ENCODE measurements at regions not wholly inside any gene's neighbourhood (a gene's known extent, or its start where the extent isn't known, plus 50 kb on each side); places are given as distances from the start of the nearest gene placed in this dataset.

- Histone ChIP-seq H3K4me3 (replicated peaks in 1 of 3; ENCODE audit: insufficient read depth in 1 of 3, low read depth in 1 of 3, low read length in 3 of 3) (no peak overlapping the region), H3K9me1 (replicated peaks; ENCODE audit: control insufficient read depth, extremely low read depth, insufficient read depth, low read length) (no peaks in the 10 kb centered on the region), H3K4me2 (ENCODE audit: insufficient read depth, low read length) (no peak overlapping the region), H3K27me3 (ENCODE audit: control insufficient read depth in 2 of 2, insufficient read depth in 2 of 2, low read length in 2 of 2) (no peaks in the 10 kb centered on the region), H4K20me1 (replicated peaks; ENCODE audit: control insufficient read depth, extremely low read depth, insufficient read depth, low read length) (no peaks in the 10 kb centered on the region), H3K9me3 (replicated peaks; ENCODE audit: control insufficient read depth, insufficient read depth, low read length) (no peaks in the 10 kb centered on the region), H3K27ac (ENCODE audit: insufficient read depth, low read depth, low read length) (no peak overlapping the region), H3K36me3 (ENCODE audit: control insufficient read depth in 2 of 2, extremely low read depth in 1 of 2, insufficient read depth in 2 of 2, low read length in 2 of 2) (no peaks in the 10 kb centered on the region), H3K4me1 (ENCODE audit: control insufficient read depth, extremely low read depth, insufficient read depth, low read length) (no peaks in the 10 kb centered on the region), H3K9ac (replicated peaks; ENCODE audit: extremely low read depth, insufficient read depth, low read length) (no peak overlapping the region), H2AFZ (ENCODE audit: low read depth, low read length) (no peak overlapping the region), H3K79me2 (ENCODE audit: control insufficient read depth, insufficient read depth, low read length) (no peaks in the 10 kb centered on the region)
- FAIRE-seq: no peak
- TF ChIP-seq CTCF (IDR thresholded peaks at IDR 0.05; ENCODE audit: extremely low read depth in 1 of 2, insufficient read depth in 1 of 2, low read depth in 1 of 2, low read length in 2 of 2) (no peak), POLR2AphosphoS5 (IDR thresholded peaks at IDR 0.05; ENCODE audit: insufficient read depth, low read depth, low read length) (no peak), MYC (IDR thresholded peaks at IDR 0.05; ENCODE audit: low read depth, low read length) (no peak), POLR2A (IDR thresholded peaks at IDR 0.05; ENCODE audit: low read depth, low read length) (no peak), GATA2 (IDR thresholded peaks at IDR 0.05; ENCODE audit: insufficient read depth, insufficient read length, low read depth, low read length) (no peak), JUN (IDR thresholded peaks at IDR 0.05; ENCODE audit: borderline replicate concordance, insufficient read depth, insufficient read length, low read depth) (no peak), MAX (IDR thresholded peaks at IDR 0.05; ENCODE audit: insufficient read depth, insufficient read length) (no peak), EZH2 (IDR thresholded peaks at IDR 0.05; ENCODE audit: borderline replicate concordance, low read depth, low read length, severe bottlenecking) (no peak), FOS (IDR thresholded peaks at IDR 0.05; ENCODE audit: borderline replicate concordance, insufficient read depth, low read length) (no peak)
- BruUV-seq (replicated peaks): no TSS peak
- dilution Hi-C loops (cut with MboI; ENCODE audit: extremely low pct_ligation_motif_present, low sequenced_read_pairs): no loop called here
- DNase-seq (ENCODE audit: low read depth, low spot score): no peak
- intact Hi-C loops (cut with micrococcal nuclease): no loop called here
- ChIA-PET POLR2A (no interaction called here), CTCF (no interaction called here)
These were observed 114.6 kb upstream of the PUDP start for GRCh38 chrX:7262551-7262950.
